HS-5 (cell line): ENCODE measurements at regions not wholly inside any gene's neighbourhood (a gene's known extent, or its start where the extent isn't known, plus 50 kb on each side); places are given as distances from the start of the nearest gene placed in this dataset.

Experiments
- DNase-seq: peaks from one replicate; pipeline ENCODE4 v3.0.0-alpha.2; 2012; ENCODE audit warnings: low read depth

DNA sequence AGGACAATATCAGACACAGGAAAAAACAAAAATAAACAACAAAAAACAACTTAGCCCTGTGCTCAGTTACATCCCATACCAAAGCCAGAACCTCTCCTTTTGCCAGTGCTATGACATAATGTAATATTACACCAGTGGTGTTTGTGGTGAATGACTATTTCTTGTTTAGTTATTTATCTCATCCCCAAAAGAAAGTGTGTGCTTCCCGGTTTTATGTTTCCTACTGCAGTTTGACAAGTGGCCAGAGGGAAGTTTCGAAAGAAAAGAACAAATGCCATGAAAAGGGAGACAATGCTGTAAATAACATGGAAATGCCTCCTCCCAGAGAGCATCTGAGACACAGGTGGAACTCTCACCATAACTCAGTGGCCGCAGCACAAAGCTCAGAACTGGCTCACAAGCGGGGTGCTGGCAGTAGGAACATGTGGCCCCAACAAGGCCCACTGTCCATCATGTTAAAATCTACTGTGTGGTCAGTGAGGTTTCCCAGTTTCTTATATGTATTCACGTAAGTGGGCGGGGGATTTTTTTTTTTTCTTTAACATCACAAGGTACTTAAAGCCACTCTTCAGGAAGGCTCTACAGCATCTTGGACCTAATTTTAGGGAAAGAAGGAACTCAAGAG, 158.2 kb downstream of the BARHL2 start:
- DNase-seq: no peak

DNA sequence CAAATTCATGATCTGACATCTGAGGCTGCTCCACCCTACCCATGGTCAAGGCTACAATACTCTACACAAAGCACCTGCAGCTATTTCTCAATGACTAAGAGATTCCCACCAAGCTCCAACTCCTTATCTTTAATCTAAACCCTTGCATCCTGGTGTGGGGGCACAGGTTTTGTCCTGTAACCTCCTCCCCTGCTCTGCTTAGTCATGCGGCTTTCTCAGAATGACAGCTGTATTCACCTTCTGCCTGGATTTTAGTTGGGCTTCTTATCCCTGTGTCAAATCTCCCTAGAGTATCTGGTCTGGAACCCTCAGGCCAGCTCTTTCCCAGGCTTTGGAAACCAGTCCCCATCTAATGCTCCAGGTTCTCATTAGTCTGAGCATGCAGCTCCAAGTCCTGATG, 159.0 kb downstream of the BARHL2 start:
- no peak for DNase-seq

GRCh38 chr1:90557706-90558105, 159.4 kb downstream of the BARHL2 start:
- no peak for DNase-seq

- no peak for DNase-seq
These were observed 166.3 kb downstream of the BARHL2 start for GRCh38 chr1:90550626-90551406.

- DNase-seq: no peak
These were observed 172.7 kb downstream of the BARHL2 start for GRCh38 chr1:90544356-90544755.

- DNase-seq: no peak
These were observed 179.3 kb downstream of the BARHL2 start for GRCh38 chr1:90537606-90538362.

DNA sequence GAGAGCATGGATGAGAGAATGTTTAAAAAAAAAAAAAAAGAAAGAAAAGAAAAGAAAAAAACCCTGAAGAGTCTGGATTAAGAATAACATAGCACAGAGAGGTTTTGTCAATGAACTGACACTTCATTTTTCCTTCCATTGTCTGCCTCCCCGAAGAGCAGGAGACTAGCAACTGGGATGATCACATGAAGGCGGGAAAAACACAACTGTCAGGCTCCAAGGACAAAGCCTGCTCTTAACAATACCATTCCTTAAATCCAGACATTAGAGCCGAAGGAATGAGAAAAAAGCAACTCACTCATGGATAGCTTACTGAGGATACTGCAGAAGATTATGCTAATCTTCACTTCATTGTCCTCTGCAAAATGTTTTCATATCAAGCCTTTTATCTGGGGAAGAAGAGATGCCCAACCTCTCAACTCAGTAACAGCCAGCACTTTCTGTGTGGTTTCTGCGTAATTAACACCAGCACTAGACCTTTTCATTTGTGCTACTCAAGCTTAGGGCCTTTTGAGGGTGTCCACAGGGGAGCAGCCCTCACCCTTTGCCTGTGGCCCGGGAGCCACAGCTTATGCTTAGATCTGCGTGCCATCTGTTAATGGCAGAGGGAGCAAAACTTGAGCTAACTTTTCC, 182.3 kb downstream of the BARHL2 start:
- no peak for DNase-seq

DNA sequence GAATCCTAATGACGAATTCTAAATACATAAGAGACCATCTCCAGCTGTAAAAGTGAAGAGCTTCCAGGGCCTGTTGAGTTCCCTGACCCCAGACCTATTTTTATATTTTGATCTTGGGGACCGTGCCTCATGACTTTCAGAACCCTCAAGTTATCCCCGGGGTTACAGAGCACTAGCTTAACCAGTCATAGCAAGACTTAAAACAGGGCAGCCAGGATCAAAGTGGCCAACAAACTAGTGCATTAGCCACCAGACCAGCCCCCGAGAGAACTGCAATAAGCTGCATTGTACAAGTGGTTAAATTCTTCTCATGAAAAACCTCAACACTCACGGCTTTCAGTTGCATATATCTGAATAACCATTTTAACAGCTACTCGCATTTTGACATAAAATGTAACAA, 183.0 kb downstream of the BARHL2 start:
- DNase-seq: no peak

GRCh38 chr1:90526954-90527353, 190.1 kb downstream of the BARHL2 start:
- no peak for DNase-seq

DNA sequence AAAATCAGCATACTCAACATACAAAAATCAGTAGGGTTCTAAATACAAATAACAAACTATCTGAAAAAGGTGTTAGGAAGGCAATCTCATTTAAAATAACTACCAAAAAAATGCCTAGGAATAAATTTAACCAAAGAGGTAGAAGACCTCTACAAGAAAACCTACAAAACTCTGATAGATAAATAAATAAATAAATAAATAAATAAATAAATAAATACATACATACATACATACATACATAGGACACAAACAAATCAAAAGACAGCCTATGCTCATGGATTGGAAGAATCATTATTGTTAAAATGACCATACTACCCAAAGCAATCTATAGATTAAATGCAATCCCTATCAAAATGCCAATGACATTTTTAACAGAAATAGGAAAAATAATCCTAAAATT, 194.7 kb downstream of the BARHL2 start:
- no peak for DNase-seq

DNA sequence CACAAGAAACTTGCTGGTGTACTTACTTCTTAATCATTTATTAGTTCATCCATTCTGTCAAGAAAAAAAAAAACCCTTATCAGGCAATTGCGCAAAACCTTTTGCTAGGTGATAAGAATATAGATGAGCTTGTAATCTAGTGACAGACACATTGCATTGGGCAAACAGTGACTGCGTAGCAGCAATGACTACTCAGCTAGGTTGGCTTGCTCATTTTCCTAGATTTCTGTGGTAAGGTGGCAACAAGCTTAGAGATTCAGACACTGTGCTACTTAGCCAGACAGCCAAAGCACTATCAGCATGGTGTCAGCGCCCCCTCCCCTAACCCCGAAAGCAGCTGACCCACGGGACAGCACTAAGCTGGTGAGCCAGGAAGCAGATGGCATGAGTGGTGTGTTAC, 203.1 kb downstream of the BARHL2 start:
- DNase-seq: no peak

DNA sequence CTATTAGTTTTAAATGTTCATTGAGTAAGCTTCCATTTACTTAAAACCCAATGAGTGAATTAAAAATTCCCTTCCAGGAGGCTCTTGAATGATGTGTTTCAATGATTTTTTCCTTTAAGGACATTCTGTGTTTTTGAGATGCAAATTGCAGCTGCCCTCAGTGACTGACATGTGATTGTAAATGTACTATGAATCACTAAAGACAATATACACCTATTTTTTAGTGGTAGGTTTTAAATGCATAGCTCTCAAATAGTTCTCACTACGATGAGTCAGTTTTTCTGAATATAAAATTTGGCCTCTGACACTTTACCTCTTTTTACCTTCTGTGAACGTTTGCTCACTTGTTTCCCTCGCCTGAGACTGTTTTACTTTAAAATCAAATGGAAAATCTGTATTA, 204.7 kb downstream of the BARHL2 start:
- no peak for DNase-seq

DNA sequence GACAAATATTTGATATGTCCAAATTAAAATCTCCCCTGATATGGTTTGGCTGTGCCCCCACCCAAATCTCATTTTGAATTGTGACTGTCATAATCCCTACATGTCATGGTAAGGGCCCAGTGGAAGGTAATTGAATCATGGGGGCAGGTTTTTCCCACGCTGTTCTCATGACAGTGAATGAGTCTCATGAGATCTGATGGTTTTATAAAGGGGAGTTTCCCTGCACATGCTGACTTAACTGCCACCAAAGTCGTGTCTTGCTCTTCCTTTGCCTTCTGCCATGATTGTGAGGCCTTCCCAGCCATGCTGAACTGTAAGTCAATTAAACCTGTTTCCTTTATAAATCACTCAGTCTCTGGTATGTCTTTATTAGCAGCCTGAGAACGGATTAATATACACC, 207.0 kb downstream of the BARHL2 start:
- DNase-seq: no peak

DNA sequence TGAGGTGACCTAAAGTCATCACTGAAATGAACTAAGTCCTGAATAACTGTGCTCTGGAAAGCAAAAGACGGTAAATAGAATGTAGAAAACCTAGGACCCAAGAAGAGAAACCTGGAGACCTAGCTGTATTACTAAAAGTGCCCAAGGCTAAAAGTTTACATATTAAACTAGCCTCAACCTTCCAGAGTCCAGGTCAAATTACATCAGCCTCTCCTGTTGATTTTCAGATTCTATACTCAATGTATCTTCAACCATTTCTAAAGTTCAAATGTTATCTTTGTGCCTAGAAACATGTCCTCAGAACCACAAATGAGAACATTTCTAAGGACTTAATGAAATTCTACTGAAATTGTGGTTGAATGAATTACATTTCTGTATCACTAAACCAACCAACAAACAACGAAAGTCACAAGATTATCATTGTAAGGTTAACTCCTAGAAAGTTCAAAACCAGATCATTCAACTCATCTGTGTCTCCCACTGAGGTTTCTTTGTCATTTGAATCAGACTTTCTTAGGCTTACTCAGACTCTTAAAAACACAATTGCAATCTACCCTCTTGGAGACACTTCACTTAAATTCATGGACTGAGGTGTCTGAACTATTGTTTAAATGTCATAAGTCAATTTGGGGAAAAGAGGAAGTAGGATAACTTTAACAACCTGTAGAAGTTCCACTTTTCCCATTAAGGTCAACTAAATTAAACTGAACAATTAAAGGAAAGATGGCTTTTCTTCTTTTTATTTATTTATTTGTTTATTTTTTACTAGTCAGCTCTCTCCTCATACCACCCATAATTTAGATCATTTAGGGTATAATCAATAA, 207.7 kb downstream of the BARHL2 start:
- DNase-seq: no peak

DNA sequence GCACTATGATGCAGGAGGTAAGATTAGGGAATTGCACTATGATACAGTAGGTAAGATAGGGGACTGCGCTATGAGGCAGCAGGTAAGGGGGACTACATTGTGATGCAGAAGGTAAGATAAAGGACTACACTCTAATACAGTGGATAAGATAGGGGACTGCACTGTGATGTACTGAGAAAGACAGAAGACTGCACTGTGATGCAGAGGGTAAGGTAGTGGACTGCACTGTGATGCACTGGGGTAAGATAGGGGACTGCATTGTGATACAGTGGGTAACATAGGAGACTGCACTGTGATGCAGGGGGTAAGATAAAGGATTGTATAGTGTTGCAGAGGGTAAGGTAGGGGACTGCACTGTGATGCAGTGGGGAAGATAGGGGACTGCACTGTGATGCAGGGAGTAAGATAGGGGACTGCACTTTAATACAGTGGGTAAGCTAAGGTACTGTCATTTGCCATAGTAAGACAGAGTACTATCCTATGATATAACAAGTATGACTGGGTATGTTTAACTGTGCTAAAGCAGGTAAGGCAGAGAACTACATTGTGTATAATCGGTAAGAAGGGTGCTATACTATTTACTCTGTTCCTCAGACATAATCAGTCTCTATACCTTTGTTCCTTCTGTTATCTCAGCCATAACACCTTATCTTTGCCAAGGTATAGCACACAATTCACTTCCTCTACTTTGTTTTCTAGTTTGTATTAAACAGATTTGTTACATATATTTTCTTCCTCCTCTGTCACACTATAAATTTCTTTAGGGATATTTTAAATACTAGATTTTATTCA, 208.5 kb downstream of the BARHL2 start:
- DNase-seq: no peak

DNA sequence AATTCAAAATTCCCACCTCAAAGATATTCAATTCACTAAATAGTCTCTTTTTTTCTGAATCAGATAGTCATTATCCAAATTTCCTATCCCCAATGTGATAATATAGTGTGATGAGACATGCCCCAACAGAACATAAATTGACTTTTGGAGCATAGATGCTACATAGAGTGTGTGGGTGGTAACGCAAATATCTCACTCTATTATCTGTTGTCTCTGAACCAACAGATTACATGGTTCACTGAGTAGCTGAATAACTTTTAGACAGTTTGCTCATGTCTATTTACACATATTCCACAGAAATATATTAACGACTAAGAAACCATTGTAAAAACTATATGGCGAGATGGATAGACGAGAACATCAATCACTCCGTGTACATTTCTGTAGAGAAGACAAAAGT, 209.9 kb downstream of the BARHL2 start:
- DNase-seq: no peak

- no peak for DNase-seq
These were observed 211.3 kb downstream of the BARHL2 start for GRCh38 chr1:90505806-90506205.

DNA sequence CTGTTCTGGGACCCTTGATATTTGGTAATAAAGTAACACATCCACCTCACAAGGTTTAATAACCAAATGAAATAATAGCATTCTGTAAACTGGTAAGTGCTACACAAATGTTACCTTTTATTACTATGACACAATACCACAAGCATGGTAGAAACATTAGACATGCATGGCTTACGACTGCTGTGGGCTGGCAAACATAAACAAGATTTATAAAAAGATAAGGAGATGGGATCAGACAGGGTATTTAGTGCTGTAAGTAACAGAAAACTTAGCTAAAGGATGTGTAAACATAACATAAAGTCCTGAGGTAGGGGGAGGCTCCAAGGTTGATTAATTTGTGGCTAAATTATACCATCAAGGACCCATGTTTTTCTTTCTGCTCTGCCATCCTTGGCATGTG, 212.6 kb downstream of the BARHL2 start:
- DNase-seq: no peak

- DNase-seq: no peak
These were observed 214.4 kb downstream of the BARHL2 start for GRCh38 chr1:90502696-90503095.

DNA sequence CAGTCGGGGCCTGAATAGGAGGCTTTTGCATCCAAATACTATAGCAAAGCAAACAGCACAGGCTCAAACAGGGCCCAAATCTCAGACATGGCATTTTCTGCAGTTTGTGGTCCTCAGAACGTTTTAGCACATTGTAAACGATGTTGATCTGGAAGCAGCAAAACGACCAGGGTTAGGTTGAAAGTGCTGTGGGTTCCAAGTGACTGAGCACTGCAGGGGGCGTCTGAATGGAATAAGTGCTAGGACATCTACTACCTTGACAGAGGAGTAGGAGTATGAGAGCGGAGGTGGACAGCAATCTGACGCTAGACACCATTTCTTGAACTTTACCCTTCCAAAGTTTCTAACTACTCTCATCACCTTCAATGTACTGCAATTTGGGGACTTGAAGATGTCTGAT, 214.9 kb downstream of the BARHL2 start:
- DNase-seq: no peak

DNA sequence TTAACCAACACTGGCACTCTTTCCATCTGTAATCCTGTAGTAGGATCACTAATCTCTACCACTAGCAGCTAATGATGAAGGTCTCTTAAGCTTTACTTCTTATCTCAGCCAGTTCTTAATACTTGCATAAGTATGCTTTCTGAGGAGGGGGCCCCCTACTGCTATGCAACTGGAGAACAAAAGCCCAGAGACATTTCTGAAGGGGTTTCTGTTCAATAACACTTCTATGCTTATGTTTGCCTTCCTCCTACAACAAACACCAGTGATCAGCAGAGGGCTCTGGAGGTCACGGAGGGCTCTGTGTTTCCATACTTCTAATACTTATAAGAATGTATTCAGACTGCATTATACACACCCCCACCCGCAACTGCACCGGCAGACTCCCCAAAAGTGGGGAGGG, 215.8 kb downstream of the BARHL2 start:
- DNase-seq: no peak
